ENCODE measurements at regions not wholly inside any gene's neighbourhood (a gene's known extent, or its start where the extent isn't known, plus 50 kb on each side); places are given as distances from the start of the nearest gene placed in this dataset.

DNA sequence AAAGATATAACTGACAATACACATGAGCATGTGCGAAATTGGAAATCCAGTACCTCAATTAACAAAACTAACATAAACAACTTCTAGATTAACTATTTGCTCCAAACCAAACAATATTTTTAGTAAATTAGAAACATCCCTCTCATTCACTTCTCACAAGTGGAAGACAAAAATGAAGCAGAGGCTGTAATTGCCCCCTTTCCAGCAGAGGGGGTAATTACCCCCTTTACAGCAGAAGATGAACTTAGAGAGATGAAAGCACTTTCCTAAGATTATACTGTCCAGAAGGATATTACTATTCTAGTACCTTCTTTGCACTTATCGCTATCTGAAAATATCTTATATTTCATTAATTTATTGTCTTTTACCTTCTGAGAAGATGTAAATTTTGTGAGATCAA is 1025.2 kb downstream of the FSCB start:
- intact Hi-C loops (cut with DNase I; ENCODE audit: low total_unique reads), result no loop called here

DNA sequence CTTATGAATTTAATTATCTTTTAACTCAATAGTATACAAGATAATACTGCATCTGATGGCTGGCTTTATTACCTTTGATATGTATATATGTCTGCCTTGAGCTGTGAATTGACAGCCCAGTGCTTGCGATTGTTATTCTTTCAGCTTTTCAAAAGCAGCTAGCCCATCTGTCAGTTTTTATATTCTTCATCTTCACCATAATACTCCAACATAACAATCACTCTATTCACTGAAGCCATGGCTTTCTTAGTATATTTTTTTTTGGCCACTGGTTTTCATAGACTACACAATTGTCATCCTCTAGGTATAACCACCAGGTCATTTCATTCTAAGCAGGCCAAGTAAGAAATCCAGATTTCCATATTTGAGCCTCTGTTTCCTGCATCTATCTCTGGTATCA is 1026.1 kb downstream of the FSCB start:
- H3K27ac ChIP-seq, result no peak overlapping the region
- H3K4me3 ChIP-seq, result no peak overlapping the region
- TF ChIP-seq POLR2A (IDR thresholded peaks at IDR 0.05) (no peak), EP300 (IDR thresholded peaks at IDR 0.05; ENCODE audit: low read depth) (no peak), POLR2AphosphoS5 (IDR thresholded peaks at IDR 0.05) (no peak)
- TF ChIP-seq, protein P1, sequence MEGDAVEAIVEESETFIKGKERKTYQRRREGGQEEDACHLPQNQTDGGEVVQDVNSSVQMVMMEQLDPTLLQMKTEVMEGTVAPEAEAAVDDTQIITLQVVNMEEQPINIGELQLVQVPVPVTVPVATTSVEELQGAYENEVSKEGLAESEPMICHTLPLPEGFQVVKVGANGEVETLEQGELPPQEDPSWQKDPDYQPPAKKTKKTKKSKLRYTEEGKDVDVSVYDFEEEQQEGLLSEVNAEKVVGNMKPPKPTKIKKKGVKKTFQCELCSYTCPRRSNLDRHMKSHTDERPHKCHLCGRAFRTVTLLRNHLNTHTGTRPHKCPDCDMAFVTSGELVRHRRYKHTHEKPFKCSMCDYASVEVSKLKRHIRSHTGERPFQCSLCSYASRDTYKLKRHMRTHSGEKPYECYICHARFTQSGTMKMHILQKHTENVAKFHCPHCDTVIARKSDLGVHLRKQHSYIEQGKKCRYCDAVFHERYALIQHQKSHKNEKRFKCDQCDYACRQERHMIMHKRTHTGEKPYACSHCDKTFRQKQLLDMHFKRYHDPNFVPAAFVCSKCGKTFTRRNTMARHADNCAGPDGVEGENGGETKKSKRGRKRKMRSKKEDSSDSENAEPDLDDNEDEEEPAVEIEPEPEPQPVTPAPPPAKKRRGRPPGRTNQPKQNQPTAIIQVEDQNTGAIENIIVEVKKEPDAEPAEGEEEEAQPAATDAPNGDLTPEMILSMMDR (IDR thresholded peaks at IDR 0.05), result no peak
- H3K4me1 ChIP-seq, result no peaks in the 10 kb centered on the region
- H3K36me3 ChIP-seq, result no peaks in the 10 kb centered on the region
- intact Hi-C loops (cut with DNase I; ENCODE audit: low total_unique reads), result no loop called here
- DNase-seq, result no peak
- H3K27me3 ChIP-seq, result no peaks in the 10 kb centered on the region
- in situ Hi-C loops (cut with MboI; ENCODE audit: low pct_ligation_motif_present in 1 of 4, low pct_unique_long_range_greater_than_20kb in 1 of 4, low sequenced_read_pairs in 3 of 4), result no loop called here
- no peaks in the 10 kb centered on the region for H3K9me3 ChIP-seq
- 100% methylated on average over 1 of the region's 1 CpG for WGBS, 2 donors (ENCODE audit: low coverage in 1 of 2)

More for the DNA sequence above, 1025.2 kb downstream of the FSCB start:
- Histone ChIP-seq H3K36me3 (no peaks in the 10 kb centered on the region), H3K27ac (no peak overlapping the region), H3K27me3 (no peaks in the 10 kb centered on the region), H3K4me3 (no peak overlapping the region), H3K9me3 (no peaks in the 10 kb centered on the region), H3K4me1 (no peaks in the 10 kb centered on the region)
- TF ChIP-seq POLR2AphosphoS5 (IDR thresholded peaks at IDR 0.05) (no peak), EP300 (IDR thresholded peaks at IDR 0.05; ENCODE audit: low read depth) (no peak), POLR2A (IDR thresholded peaks at IDR 0.05) (no peak)
- TF ChIP-seq, protein P1 (IDR thresholded peaks at IDR 0.05), result no peak
- in situ Hi-C loops (cut with MboI; ENCODE audit: low pct_ligation_motif_present in 1 of 4, low pct_unique_long_range_greater_than_20kb in 1 of 4, low sequenced_read_pairs in 3 of 4), result no loop called here
- WGBS, 2 donors (ENCODE audit: low coverage in 1 of 2), result 90 to 92% methylated on average over 2 of the region's 2 CpGs
- DNase-seq, result no peak

DNA sequence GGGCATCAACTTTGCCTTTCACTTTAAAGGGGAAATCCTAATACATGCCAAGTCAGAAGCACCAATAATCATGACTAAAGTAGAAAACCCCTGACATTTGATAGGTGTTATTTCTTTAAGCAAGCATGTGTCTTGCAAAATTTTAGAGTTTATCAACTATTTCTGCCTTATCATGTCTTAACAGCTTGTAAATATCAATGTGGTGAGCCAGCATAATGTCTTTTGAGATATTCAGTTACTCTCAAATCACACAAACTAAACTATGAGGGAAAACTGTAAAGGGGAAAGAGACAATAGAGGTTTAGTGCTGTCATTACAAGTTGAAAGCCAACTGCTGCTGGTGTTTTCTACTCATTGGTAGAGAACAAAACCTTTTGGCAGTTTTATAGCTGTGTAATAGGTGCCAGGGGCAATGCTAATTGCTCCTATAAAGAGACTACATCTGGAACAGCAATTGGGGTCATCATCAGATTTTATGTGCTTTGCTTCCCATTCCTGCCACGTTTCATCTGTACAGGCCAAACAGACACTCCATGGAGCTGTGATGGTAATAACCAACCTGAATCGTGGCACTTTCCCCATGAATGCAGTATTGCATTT is 1027.4 kb downstream of the FSCB start:
- intact Hi-C loops (cut with DNase I; ENCODE audit: low total_unique reads), result no loop called here

DNA sequence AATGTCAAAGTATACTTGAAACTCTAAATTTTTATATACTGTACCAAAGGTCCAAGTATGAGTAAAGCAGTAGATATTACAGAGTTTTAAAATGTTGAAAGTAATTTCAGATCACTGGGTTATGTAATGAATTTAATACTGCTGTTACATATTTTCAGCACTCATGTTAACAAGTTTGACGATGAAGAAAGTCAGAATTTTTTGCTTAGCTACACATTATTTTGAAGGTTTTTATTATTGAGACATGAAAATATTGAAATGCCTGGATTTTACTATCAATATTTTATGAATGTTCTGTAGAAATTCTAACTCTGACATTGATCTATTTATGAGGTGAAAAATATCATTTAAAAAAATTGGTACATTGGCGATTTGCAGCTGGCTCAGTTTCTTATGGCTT is 1030.3 kb downstream of the FSCB start:
- in situ Hi-C loops (cut with MboI; ENCODE audit: low pct_ligation_motif_present in 1 of 4, low pct_unique_long_range_greater_than_20kb in 1 of 4, low sequenced_read_pairs in 3 of 4), result no loop called here
- TF ChIP-seq, protein P1 (IDR thresholded peaks at IDR 0.05), result no peak
- TF ChIP-seq POLR2A (IDR thresholded peaks at IDR 0.05), result no peak
- no peak for TF ChIP-seq EP300 (IDR thresholded peaks at IDR 0.05; ENCODE audit: low read depth)
- no peak for TF ChIP-seq POLR2AphosphoS5 (IDR thresholded peaks at IDR 0.05)

More for the DNA sequence above, 1027.4 kb downstream of the FSCB start:
- Histone ChIP-seq H3K4me3 (no peak overlapping the region), H3K4me1 (no peaks in the 10 kb centered on the region), H3K36me3 (no peaks in the 10 kb centered on the region), H3K27me3 (no peaks in the 10 kb centered on the region), H3K9me3 (no peaks in the 10 kb centered on the region), H3K27ac (no peak overlapping the region)
- in situ Hi-C loops (cut with MboI; ENCODE audit: low pct_ligation_motif_present in 1 of 4, low pct_unique_long_range_greater_than_20kb in 1 of 4, low sequenced_read_pairs in 3 of 4), result no loop called here
- 17% methylated on average over 2 of the region's 2 CpGs; no CpG with 5 or more reads in 1 of the 2 donors for WGBS, 2 donors (ENCODE audit: low coverage in 1 of 2)
- TF ChIP-seq, protein P1 (IDR thresholded peaks at IDR 0.05), result no peak
- TF ChIP-seq EP300 (IDR thresholded peaks at IDR 0.05; ENCODE audit: low read depth), result no peak
- TF ChIP-seq POLR2A (IDR thresholded peaks at IDR 0.05), result no peak
- no peak for TF ChIP-seq POLR2AphosphoS5 (IDR thresholded peaks at IDR 0.05)
- no peak for DNase-seq

More for the DNA sequence above, 1030.3 kb downstream of the FSCB start:
- Histone ChIP-seq H3K36me3 (no peaks in the 10 kb centered on the region), H3K4me3 (no peak overlapping the region), H3K27ac (no peak overlapping the region), H3K9me3 (no peaks in the 10 kb centered on the region), H3K27me3 (no peaks in the 10 kb centered on the region), H3K4me1 (no peaks in the 10 kb centered on the region)
- WGBS, 2 donors (ENCODE audit: low coverage in 1 of 2), result 83 to 86% methylated on average over 2 of the region's 2 CpGs
- intact Hi-C loops (cut with DNase I; ENCODE audit: low total_unique reads), result no loop called here
- no peak for DNase-seq
